RWPE2 (cell line): ENCODE measurements at regions not wholly inside any gene's neighbourhood (a gene's known extent, or its start where the extent isn't known, plus 50 kb on each side); places are given as distances from the start of the nearest gene placed in this dataset.

Experiments
- ATAC-seq: fragments of 200-7000 bp; cut with Tn5 transposase; 3 replicates; pipeline ENCODE4 v1.9.1; 2021; ENCODE audit warnings: low read depth
- DNase-seq: peaks from one replicate; pipeline ENCODE4 v3.0.0-alpha.2; 2020; ENCODE audit warnings: low spot score
- H3K27ac ChIP-seq: fragments of 450-650 bp; 2 replicates; pipeline ENCODE4 v1.5.1; 2017; ENCODE audit warnings: mild to moderate bottlenecking; ENCODE audit not compliant: poor library complexity, severe bottlenecking
- H3K27me3 ChIP-seq: fragments of 250-450 bp; sonication (Bioruptor Pico); 2 replicates; pipeline ENCODE4 v1.5.1; 2021; ENCODE audit warnings: mild to moderate bottlenecking, moderate library complexity; ENCODE audit not compliant: insufficient read depth, poor library complexity, severe bottlenecking
- H3K36me3 ChIP-seq: fragments of 250-450 bp; sonication (Bioruptor Pico); 2 replicates; pipeline ENCODE4 v1.5.1; 2020; ENCODE audit warnings: low read depth, mild to moderate bottlenecking, moderate library complexity
- H3K4me1 ChIP-seq: fragments of 250-450 bp; sonication (Bioruptor Pico); 2 replicates; pipeline ENCODE4 v1.5.1; 2021; ENCODE audit warnings: mild to moderate bottlenecking, moderate library complexity; ENCODE audit not compliant: insufficient read depth, poor library complexity, severe bottlenecking
- H3K4me3 ChIP-seq: fragments of 250-450 bp; sonication (Bioruptor Pico); 2 replicates; pipeline ENCODE4 v1.5.1; 2021; ENCODE audit warnings: mild to moderate bottlenecking, moderate library complexity; ENCODE audit not compliant: severe bottlenecking
- H3K9me3 ChIP-seq: fragments of 250-450 bp; sonication (Bioruptor Pico); 2 replicates; pipeline ENCODE4 v1.5.1; 2021; ENCODE audit warnings: mild to moderate bottlenecking, moderate library complexity; ENCODE audit not compliant: severe bottlenecking
- TF ChIP-seq, protein P1 (sequence below): fragments of 450-650 bp; IDR thresholded peaks from one replicate; pipeline ENCODE4 v1.5.1; 2017; ENCODE audit warnings: mild to moderate bottlenecking, moderate library complexity; ENCODE audit not compliant: poor library complexity, severe bottlenecking

DNA sequence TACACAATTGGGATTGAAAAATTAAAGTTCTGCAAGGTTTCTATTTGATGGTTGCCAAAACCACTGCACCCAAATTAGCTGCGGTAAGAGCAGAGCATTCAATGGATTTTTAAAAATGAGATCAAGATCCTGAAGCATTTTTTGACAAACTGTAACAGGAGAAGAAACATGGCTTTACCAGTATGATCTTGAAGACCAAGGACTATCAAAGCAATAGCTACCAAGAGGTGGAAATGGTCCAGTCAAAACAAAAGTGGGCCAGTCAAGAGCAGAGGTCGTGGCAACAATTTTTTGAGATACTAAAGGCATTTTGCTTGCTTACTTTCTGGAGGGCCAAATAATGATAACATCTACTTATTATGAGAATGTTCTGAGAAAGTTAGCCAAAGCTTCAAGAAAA is 186.8 kb downstream of the RDH14 start:
- Histone ChIP-seq H3K36me3 (no peaks in the 10 kb centered on the region), H3K4me1 (peaks cover 6% of the 10 kb centered on the region), H3K27me3 (no peaks in the 10 kb centered on the region), H3K9me3 (no peaks in the 10 kb centered on the region), H3K27ac (no peak overlapping the region), H3K4me3 (no peak overlapping the region)
- TF ChIP-seq, protein P1, sequence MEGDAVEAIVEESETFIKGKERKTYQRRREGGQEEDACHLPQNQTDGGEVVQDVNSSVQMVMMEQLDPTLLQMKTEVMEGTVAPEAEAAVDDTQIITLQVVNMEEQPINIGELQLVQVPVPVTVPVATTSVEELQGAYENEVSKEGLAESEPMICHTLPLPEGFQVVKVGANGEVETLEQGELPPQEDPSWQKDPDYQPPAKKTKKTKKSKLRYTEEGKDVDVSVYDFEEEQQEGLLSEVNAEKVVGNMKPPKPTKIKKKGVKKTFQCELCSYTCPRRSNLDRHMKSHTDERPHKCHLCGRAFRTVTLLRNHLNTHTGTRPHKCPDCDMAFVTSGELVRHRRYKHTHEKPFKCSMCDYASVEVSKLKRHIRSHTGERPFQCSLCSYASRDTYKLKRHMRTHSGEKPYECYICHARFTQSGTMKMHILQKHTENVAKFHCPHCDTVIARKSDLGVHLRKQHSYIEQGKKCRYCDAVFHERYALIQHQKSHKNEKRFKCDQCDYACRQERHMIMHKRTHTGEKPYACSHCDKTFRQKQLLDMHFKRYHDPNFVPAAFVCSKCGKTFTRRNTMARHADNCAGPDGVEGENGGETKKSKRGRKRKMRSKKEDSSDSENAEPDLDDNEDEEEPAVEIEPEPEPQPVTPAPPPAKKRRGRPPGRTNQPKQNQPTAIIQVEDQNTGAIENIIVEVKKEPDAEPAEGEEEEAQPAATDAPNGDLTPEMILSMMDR, result no peak
- DNase-seq (no peak), ATAC-seq (no peak)

DNA sequence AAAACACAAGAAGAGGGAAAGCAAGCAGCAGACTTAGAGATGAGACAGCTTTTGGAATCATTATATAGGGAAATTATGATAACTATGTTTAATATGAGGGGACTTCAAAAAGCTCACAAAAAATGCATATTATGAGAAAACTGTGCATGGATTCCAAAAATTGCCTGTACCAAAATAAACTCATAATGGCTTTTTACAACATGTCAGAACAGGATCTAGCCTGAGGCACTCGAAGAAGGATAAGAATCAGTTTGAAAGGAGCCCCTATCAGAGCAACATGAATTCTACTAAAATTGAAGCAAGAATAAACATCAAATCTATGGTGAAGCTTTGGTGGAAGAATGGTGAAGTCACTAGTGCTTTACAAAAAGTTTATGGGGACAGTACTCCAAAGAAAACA is 187.4 kb downstream of the RDH14 start:
- ATAC-seq, result no peak
- TF ChIP-seq, protein P1, result no peak
- Histone ChIP-seq H3K4me1 (peaks cover 6% of the 10 kb centered on the region), H3K27ac (no peak overlapping the region), H3K9me3 (no peaks in the 10 kb centered on the region), H3K36me3 (no peaks in the 10 kb centered on the region), H3K4me3 (no peak overlapping the region), H3K27me3 (no peaks in the 10 kb centered on the region)
- no peak for DNase-seq

GRCh38 chr2:18372641-18373040 is 187.8 kb downstream of the RDH14 start:
- Histone ChIP-seq H3K27ac (no peak overlapping the region), H3K4me3 (no peak overlapping the region), H3K4me1 (peaks cover 3% of the 10 kb centered on the region), H3K27me3 (no peaks in the 10 kb centered on the region), H3K36me3 (no peaks in the 10 kb centered on the region), H3K9me3 (no peaks in the 10 kb centered on the region)
- TF ChIP-seq, protein P1, result no peak
- DNase-seq (no peak), ATAC-seq (no peak)

DNA sequence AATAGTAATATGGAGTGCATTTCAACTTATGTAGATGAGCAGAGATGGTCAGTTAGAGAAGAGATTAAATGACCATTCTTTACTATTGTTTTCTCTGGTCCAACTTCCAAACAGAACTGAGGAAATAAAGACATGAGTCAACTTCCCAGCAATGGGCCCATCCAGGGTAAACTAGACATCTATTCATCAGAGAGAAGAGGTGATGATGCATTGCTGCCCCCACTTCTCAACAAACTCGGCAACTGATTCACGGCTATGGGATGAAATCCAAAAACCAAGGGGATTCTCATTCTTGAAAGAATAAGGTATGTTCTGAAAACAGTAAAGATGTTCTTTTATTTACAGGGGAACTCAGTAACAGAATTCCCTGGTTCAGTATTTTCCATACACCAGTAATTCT is 190.7 kb downstream of the RDH14 start:
- no peaks in the 10 kb centered on the region for H3K36me3 ChIP-seq
- TF ChIP-seq, protein P1, result no peak
- no peak for DNase-seq
- no peaks in the 10 kb centered on the region for H3K9me3 ChIP-seq
- no peaks in the 10 kb centered on the region for H3K27me3 ChIP-seq
- peaks cover 3% of the 10 kb centered on the region for H3K4me1 ChIP-seq
- no peak overlapping the region for H3K27ac ChIP-seq
- no peak overlapping the region for H3K4me3 ChIP-seq
- ATAC-seq, result no peak

GRCh38 chr2:18368008-18368407 is 192.4 kb downstream of the RDH14 start:
- H3K4me1 ChIP-seq, result peaks cover 2% of the 10 kb centered on the region

More at GRCh38 chr2:18368008-18368407, 192.4 kb downstream of the RDH14 start:
- Histone ChIP-seq H3K27me3 (no peaks in the 10 kb centered on the region), H3K27ac (no peak overlapping the region), H3K4me3 (no peak overlapping the region), H3K36me3 (no peaks in the 10 kb centered on the region), H3K9me3 (no peaks in the 10 kb centered on the region)
- TF ChIP-seq, protein P1, result no peak
- ATAC-seq (0 out of 3 replicates have a peak, but pooled peaks have one; percentile 12), DNase-seq (no peak)
